HEK293 (cell line): ENCODE measurements at regions not wholly inside any gene's neighbourhood (a gene's known extent, or its start where the extent isn't known, plus 50 kb on each side); places are given as distances from the start of the nearest gene placed in this dataset.
"Not testable (repeated sequence)": the region's sequence is repeated elsewhere in the genome, so short reads cannot be mapped to it uniquely, and the experiment has no call there.

ENCODE experiments used
- CTCF ChIA-PET: fragments of 350-600 bp; formaldehyde crosslinking; extraction: SDS; loops from one replicate; lab custom pipeline; 2021; ENCODE audit warnings: antibody characterized with exemption; lab: Yijun Ruan, JAX
- POLR2A ChIA-PET: fragments of 300-600 bp; formaldehyde crosslinking; extraction: SDS; loops from one replicate; lab custom pipeline; 2020; ENCODE audit warnings: antibody characterized with exemption, inconsistent platforms; lab: Yijun Ruan, JAX
- H3K27ac ChIP-seq: fragments of 200-500 bp; sonication (Bioruptor generic); 2 replicates; pipeline ENCODE4 v1.5.1; 2014; ENCODE audit warnings: low read depth, low read length, control low read depth, inconsistent platforms; ENCODE audit errors: extremely low read depth
- H3K36me3 ChIP-seq, 2 experiments: fragments of 200-500 bp in 1 of 2; sonication (Bioruptor generic) in 1 of 2; 1 replicate in 1 of 2; 2 replicates in 1 of 2; pipeline ENCODE4 v1.5.1; 2014 to 2017; ENCODE audit warnings: inconsistent platforms in 2 of 2, low read length in 2 of 2; ENCODE audit not compliant: control insufficient read depth in 2 of 2, insufficient read depth in 1 of 2
- H3K4me1 ChIP-seq: fragments of 200-500 bp; sonication (Bioruptor generic); 2 replicates; pipeline ENCODE4 v1.5.1; 2014; ENCODE audit warnings: mild to moderate bottlenecking, low read length, inconsistent platforms; ENCODE audit not compliant: control insufficient read depth, insufficient read depth
- H3K4me3 ChIP-seq: 2 replicates; pipeline ENCODE4 v1.5.1; 2011; ENCODE audit warnings: low read depth, mild to moderate bottlenecking, control low read depth, low read length, moderate library complexity
- H3K9me3 ChIP-seq: fragments of 200-500 bp; sonication (Bioruptor generic); 2 replicates; pipeline ENCODE4 v1.5.1; 2014; ENCODE audit warnings: low read depth, low read length, inconsistent platforms; ENCODE audit not compliant: control insufficient read depth, insufficient read depth
- FEZF1 ChIP-seq: fragments of 450-650 bp; formaldehyde crosslinking; IDR thresholded peaks from 2 replicates; pipeline ENCODE4 v1.5.1; 2016; ENCODE audit warnings: missing biosample characterization, missing genetic modification characterization
- HOXD13 ChIP-seq: sonication (generic); formaldehyde crosslinking; IDR thresholded peaks from 2 replicates; pipeline ENCODE4 v1.8.0; 2022; ENCODE audit warnings: missing genetic modification reagents, borderline replicate concordance
- MEIS1 ChIP-seq: sonication (generic); formaldehyde crosslinking; IDR thresholded peaks from 2 replicates; pipeline ENCODE4 v1.8.1; 2022; ENCODE audit warnings: missing genetic modification reagents, mild to moderate bottlenecking, borderline replicate concordance
- SCRT1 ChIP-seq: fragments of 450-650 bp; formaldehyde crosslinking; IDR thresholded peaks from 2 replicates; pipeline ENCODE4 v1.5.1; 2016; ENCODE audit warnings: missing biosample characterization, missing genetic modification characterization, borderline replicate concordance
- TRIM28 ChIP-seq: IDR thresholded peaks from 2 replicates; pipeline ENCODE4 v1.6.1; 2011; ENCODE audit warnings: low read length, control low read depth, borderline replicate concordance
- ZBTB48 ChIP-seq: fragments of 450-650 bp; formaldehyde crosslinking; IDR thresholded peaks from 2 replicates; pipeline ENCODE4 v1.5.1; 2016; ENCODE audit warnings: missing biosample characterization, missing genetic modification characterization
- ZBTB8A ChIP-seq: fragments of 450-650 bp; formaldehyde crosslinking; IDR thresholded peaks from 2 replicates; pipeline ENCODE4 v1.5.1; 2016; ENCODE audit warnings: missing biosample characterization, missing genetic modification characterization
- ZNF169 ChIP-seq: fragments of 450-650 bp; formaldehyde crosslinking; IDR thresholded peaks from 2 replicates; pipeline ENCODE4 v1.5.1; 2016; ENCODE audit warnings: missing biosample characterization, missing genetic modification characterization
- ZNF266 ChIP-seq: fragments of 450-650 bp; formaldehyde crosslinking; IDR thresholded peaks from 2 replicates; pipeline ENCODE4 v1.5.1; 2016; ENCODE audit warnings: missing biosample characterization, missing genetic modification characterization, low read depth
- ZNF473 ChIP-seq: fragments of 450-650 bp; formaldehyde crosslinking; IDR thresholded peaks from 2 replicates; pipeline ENCODE4 v1.5.1; 2017; ENCODE audit warnings: missing biosample characterization, missing genetic modification characterization
- ZNF571 ChIP-seq: fragments of 450-650 bp; formaldehyde crosslinking; IDR thresholded peaks from 2 replicates; pipeline ENCODE4 v1.5.0; 2017; ENCODE audit warnings: missing biosample characterization, missing genetic modification characterization
- ZNF585B ChIP-seq: fragments of 450-650 bp; formaldehyde crosslinking; IDR thresholded peaks from 2 replicates; pipeline ENCODE4 v1.5.1; 2016; ENCODE audit warnings: missing biosample characterization, missing genetic modification characterization
- ZNF747 ChIP-seq: fragments of 450-650 bp; formaldehyde crosslinking; IDR thresholded peaks from 2 replicates; pipeline ENCODE4 v1.5.1; 2016; ENCODE audit warnings: missing biosample characterization, missing genetic modification characterization
- ZNF843 ChIP-seq: fragments of 450-650 bp; formaldehyde crosslinking; IDR thresholded peaks from 2 replicates; pipeline ENCODE4 v1.5.1; 2016; ENCODE audit warnings: missing biosample characterization, missing genetic modification characterization
- ZSCAN23 ChIP-seq: fragments of 450-650 bp; formaldehyde crosslinking; IDR thresholded peaks from 2 replicates; pipeline ENCODE4 v1.5.1; 2016; ENCODE audit warnings: missing biosample characterization, missing genetic modification characterization
- TF ChIP-seq, protein P1 (sequence below): fragments of 450-650 bp; formaldehyde crosslinking; IDR thresholded peaks from 2 replicates; pipeline ENCODE4 v1.5.1; 2016; ENCODE audit warnings: missing biosample characterization, missing genetic modification characterization
- TF ChIP-seq, protein P2 (sequence below): fragments of 450-650 bp; formaldehyde crosslinking; IDR thresholded peaks from 2 replicates; pipeline ENCODE4 v1.5.1; 2016; ENCODE audit warnings: missing biosample characterization, missing genetic modification characterization
- TF ChIP-seq, protein P3 (sequence below): fragments of 450-650 bp; formaldehyde crosslinking; IDR thresholded peaks from 2 replicates; pipeline ENCODE4 v1.5.1; 2017; ENCODE audit warnings: missing biosample characterization, missing genetic modification characterization
- TF ChIP-seq, protein P4 (sequence below): sonication (generic); formaldehyde crosslinking; IDR thresholded peaks from 2 replicates; pipeline ENCODE4 v1.8.1; 2022; ENCODE audit warnings: mild to moderate bottlenecking, moderate library complexity, missing genetic modification reagents
- TF ChIP-seq, protein P5 (sequence below): fragments of 450-650 bp; formaldehyde crosslinking; conservative IDR thresholded peaks from 2 replicates; pipeline ENCODE4 v1.5.1; 2016; ENCODE audit warnings: low read depth, missing biosample characterization, missing genetic modification characterization

DNA sequence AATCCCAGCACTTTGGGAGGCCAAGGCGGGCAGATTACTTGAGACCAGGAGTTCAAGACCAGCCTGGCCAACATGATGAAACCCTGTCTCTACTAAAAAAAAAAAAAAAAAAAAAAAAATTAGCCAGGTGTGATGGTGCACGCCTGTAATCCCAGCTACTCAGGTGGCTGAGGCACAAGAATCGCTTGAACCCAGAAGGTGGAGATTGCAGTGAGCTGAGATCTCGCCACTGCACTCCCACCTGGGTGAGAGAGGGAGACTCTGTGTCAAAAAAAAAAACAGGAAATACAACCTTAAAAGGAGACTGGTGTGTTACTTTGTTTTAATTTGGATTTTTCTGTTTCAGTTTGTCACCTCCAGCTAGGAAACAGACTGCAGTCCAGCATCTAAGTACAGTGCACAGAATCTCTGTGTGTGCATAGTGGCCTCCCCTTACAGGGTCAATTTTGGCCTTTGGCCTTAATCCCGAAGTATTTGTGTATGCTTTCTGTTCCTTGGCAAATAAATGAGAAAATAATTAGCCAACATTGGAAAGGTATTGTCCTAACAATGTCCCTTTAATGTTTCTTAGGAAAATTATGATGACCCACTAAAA, 266.1 kb downstream of the GOLGA6L6 start:
- CTCF ChIA-PET: not testable (repeated sequence)

DNA sequence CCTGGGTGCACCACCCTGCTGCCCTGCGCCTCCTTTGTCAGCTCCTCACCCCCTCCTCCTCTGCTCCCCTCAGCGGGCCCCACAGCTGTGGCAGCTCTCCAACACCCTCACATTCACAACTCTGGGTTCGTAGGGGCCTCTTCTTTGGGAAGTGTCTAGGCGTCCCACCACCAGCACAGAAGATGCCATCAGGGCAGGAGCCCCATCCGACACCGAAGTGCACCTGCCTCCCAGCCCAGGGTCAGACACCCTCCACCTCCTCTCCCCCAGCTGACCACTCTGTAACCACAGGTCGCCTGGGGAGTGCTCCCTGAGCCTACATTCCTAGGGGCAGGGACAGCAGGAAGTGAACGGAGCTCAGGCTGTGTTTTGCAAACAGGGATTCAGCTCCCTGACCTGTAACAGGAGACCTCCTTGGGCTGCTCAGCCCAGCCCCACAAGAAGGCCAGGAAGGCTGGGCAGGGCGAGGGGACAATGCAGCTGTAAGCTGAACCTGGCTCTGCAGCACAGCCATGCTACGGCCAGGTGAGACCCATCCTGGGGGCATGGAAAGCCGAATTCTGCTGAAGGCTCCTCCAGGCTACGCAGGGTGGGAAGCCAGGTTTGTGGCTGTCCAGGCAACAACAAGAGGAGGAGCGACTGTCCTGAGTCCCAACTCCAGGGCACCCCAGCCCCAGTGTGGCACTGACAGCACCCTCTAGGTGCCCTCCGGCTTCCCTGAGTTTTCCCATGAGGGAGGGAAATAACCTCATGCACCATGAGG, 269.0 kb downstream of the GOLGA6L6 start:
- TF ChIP-seq ZNF169 (no peak), ZSCAN23 (tag by site-specific recombination) (no peak), ZNF747 (tag by site-specific recombination) (no peak), SCRT1 (tag by site-specific recombination) (no peak), ZBTB48 (tag by site-specific recombination) (no peak), ZNF571 (no peak), ZNF473 (tag by site-specific recombination) (no peak), ZNF266 (tag by site-specific recombination) (no peak), ZNF843 (tag by site-specific recombination) (no peak), FEZF1 (tag by site-specific recombination) (no peak), ZNF585B (no peak), MEIS1 (no peak), TRIM28 (no peak), HOXD13 (CRISPR knock-in tag) (no peak), ZBTB8A (no peak)
- TF ChIP-seq, protein P1, sequence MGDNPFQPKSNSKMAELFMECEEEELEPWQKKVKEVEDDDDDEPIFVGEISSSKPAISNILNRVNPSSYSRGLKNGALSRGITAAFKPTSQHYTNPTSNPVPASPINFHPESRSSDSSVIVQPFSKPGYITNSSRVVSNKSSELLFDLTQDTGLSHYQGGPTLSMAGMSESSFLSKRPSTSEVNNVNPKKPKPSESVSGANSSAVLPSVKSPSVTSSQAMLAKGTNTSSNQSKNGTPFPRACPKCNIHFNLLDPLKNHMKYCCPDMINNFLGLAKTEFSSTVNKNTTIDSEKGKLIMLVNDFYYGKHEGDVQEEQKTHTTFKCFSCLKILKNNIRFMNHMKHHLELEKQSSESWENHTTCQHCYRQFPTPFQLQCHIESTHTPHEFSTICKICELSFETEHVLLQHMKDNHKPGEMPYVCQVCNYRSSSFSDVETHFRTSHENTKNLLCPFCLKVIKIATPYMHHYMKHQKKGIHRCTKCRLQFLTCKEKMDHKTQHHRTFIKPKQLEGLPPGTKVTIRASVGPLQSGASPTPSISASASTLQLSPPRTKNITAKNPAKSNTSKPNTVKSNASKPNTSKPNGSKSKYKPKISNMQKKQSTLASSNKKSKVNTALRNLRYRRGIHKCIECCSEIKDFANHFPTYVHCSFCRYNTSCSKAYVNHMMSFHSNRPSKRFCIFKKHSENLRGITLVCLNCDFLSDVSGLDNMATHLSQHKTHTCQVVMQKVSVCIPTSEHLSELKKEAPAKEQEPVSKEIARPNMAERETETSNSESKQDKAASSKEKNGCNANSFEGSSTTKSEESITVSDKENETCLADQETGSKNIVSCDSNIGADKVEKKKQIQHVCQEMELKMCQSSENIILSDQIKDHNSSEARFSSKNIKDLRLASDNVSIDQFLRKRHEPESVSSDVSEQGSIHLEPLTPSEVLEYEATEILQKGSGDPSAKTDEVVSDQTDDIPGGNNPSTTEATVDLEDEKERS (tag by site-specific recombination): no peak
- TF ChIP-seq, protein P2, sequence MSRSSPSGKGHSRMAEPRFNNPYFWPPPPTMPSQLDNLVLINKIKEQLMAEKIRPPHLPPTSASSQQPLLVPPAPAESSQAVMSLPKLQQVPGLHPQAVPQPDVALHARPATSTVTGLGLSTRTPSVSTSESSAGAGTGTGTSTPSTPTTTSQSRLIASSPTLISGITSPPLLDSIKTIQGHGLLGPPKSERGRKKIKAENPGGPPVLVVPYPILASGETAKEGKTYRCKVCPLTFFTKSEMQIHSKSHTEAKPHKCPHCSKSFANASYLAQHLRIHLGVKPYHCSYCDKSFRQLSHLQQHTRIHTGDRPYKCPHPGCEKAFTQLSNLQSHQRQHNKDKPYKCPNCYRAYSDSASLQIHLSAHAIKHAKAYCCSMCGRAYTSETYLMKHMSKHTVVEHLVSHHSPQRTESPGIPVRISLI: no peak
- TF ChIP-seq, protein P3, sequence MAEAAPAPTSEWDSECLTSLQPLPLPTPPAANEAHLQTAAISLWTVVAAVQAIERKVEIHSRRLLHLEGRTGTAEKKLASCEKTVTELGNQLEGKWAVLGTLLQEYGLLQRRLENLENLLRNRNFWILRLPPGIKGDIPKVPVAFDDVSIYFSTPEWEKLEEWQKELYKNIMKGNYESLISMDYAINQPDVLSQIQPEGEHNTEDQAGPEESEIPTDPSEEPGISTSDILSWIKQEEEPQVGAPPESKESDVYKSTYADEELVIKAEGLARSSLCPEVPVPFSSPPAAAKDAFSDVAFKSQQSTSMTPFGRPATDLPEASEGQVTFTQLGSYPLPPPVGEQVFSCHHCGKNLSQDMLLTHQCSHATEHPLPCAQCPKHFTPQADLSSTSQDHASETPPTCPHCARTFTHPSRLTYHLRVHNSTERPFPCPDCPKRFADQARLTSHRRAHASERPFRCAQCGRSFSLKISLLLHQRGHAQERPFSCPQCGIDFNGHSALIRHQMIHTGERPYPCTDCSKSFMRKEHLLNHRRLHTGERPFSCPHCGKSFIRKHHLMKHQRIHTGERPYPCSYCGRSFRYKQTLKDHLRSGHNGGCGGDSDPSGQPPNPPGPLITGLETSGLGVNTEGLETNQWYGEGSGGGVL (tag by site-specific recombination): no peak
- TF ChIP-seq, protein P4, sequence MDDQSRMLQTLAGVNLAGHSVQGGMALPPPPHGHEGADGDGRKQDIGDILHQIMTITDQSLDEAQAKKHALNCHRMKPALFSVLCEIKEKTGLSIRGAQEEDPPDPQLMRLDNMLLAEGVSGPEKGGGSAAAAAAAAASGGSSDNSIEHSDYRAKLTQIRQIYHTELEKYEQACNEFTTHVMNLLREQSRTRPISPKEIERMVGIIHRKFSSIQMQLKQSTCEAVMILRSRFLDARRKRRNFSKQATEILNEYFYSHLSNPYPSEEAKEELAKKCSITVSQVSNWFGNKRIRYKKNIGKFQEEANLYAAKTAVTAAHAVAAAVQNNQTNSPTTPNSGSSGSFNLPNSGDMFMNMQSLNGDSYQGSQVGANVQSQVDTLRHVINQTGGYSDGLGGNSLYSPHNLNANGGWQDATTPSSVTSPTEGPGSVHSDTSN (CRISPR knock-in tag): no peak
- TF ChIP-seq, protein P5, sequence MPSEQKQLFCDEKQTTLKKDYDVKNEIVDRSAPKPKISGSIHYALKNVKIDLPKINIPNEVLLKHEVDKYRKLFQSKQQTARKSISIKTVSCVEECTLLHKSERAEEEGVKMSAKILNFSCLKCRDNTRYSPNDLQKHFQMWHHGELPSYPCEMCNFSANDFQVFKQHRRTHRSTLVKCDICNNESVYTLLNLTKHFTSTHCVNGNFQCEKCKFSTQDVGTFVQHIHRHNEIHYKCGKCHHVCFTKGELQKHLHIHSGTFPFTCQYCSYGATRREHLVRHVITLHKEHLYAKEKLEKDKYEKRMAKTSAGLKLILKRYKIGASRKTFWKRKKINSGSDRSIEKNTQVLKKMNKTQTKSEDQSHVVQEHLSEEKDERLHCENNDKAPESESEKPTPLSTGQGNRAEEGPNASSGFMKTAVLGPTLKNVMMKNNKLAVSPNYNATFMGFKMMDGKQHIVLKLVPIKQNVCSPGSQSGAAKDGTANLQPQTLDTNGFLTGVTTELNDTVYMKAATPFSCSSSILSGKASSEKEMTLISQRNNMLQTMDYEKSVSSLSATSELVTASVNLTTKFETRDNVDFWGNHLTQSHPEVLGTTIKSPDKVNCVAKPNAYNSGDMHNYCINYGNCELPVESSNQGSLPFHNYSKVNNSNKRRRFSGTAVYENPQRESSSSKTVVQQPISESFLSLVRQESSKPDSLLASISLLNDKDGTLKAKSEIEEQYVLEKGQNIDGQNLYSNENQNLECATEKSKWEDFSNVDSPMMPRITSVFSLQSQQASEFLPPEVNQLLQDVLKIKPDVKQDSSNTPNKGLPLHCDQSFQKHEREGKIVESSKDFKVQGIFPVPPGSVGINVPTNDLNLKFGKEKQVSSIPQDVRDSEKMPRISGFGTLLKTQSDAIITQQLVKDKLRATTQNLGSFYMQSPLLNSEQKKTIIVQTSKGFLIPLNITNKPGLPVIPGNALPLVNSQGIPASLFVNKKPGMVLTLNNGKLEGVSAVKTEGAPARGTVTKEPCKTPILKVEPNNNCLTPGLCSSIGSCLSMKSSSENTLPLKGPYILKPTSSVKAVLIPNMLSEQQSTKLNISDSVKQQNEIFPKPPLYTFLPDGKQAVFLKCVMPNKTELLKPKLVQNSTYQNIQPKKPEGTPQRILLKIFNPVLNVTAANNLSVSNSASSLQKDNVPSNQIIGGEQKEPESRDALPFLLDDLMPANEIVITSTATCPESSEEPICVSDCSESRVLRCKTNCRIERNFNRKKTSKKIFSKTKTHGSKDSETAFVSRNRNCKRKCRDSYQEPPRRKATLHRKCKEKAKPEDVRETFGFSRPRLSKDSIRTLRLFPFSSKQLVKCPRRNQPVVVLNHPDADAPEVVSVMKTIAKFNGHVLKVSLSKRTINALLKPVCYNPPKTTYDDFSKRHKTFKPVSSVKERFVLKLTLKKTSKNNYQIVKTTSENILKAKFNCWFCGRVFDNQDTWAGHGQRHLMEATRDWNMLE (tag by site-specific recombination): no peak
- H3K4me1 ChIP-seq: no peaks in the 10 kb centered on the region
- no peak overlapping the region for H3K27ac ChIP-seq
- no peaks in the 10 kb centered on the region for H3K36me3 ChIP-seq
- ChIA-PET CTCF (no interaction called here), POLR2A (no interaction called here)
- H3K4me3 ChIP-seq: no peak overlapping the region
- no peaks in the 10 kb centered on the region for H3K9me3 ChIP-seq

More for the DNA sequence above, 266.1 kb downstream of the GOLGA6L6 start:
- H3K4me3 ChIP-seq, H3K27ac ChIP-seq, H3K9me3 ChIP-seq, POLR2A ChIA-PET, H3K4me1 ChIP-seq, H3K36me3 ChIP-seq: not testable (repeated sequence)
